ENCODE measurements at regions not wholly inside any gene's neighbourhood (a gene's known extent, or its start where the extent isn't known, plus 50 kb on each side); places are given as distances from the start of the nearest gene placed in this dataset.

DNA sequence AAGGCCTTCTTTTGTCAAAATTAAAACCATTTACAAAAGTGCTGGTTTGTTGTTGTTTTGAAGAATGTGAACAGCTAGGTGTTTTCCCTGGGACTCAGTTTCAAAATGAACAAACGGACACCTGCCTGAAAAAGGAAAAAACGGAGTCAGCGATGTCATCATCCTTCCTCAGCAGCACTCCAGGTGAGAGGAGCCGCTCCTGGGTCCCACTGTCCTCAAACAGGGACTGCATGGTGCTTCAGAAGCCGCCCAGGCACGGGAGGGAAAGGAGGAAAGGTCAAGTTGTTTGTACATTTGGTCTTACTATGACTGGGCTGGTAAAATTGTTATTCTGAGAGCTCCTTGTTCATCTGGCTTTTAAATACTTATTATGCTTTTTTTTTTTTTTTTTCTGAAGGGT is 69.0 kb upstream of the ZSWIM6 start:
- in situ Hi-C loops (cut with HindIII; ENCODE audit: low sequenced_read_pairs), result no loop called here

DNA sequence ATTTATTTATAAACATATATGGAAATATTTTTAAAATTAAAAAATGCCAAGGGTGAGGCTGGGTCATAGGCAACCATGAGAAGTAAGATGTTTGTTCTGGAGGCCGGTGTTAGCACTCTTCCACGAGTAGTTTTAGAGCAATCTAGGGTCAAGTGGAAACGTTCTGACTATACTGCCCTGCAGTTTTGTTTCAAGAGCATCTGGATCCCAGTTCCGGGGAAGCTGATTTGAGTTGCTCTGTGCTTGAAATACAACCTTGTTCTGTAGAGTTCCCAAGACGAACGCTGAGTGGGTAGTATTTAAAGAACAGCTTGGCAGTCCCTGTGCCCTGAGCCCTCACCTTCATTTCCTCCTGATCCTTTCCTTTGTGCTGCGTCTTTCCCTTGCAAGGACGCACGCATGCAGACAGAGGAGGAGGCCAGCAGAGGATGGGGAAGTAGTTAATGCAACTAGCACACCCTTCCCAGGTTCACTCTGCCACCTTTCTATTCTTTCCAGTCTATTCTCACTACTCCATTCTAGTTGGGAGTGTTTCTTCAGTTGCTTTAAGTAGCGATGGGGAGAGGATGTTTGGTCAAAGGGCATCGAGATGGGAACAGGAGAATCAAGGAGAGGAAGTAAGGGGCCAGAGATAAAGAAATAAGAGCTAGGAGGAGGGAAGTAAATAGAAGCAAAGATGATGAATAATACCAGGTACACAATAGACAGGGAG is 68.3 kb upstream of the ZSWIM6 start:
- in situ Hi-C loops (cut with HindIII; ENCODE audit: low sequenced_read_pairs), result no loop called here

DNA sequence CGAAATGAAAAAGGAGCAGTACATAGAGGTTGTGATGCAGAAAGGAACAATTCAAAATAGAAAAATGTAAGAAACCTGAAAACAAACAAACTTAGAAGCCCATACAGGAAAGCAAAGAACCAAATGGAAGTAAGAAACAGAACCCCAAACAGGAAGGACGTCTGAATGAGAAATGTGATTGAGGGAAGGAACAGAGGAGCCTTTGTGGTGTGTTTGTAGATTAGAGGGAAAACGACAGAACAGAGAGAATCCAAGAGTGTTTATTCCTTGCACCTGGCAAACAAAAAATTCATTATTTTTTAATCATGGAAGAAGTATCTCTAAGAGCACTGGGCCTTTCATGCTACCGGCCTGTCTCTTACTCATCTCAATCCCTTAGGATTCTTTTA is 67.8 kb upstream of the ZSWIM6 start:
- in situ Hi-C loops (cut with HindIII; ENCODE audit: low sequenced_read_pairs), result no loop called here

GRCh38 chr5:61267116-61267515 is 64.9 kb upstream of the ZSWIM6 start:
- in situ Hi-C loops (cut with HindIII; ENCODE audit: low sequenced_read_pairs), result loop anchor here (5.0 kb wide), 1 partner anchor 100 kb away; no protein-coding TSS in a partner anchor

DNA sequence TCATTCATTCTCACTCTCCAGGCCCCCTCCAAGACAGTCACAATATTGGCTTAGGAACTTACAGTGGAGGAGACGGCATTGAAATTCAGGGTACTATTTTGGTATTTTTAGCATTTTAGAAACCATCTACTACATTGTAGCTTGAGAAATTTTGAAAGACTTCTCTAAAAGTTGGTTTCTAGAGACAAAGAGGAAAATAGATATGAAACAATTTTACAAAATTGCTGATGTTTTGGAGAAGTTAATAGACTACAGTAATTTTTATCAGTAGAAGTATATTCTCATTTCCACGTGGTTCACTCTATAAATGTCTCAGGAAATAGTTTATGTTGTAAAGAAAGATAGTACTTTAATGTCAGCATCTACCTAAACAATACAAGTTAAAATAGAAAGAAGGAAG is 63.2 kb upstream of the ZSWIM6 start:
- in situ Hi-C loops (cut with HindIII; ENCODE audit: low sequenced_read_pairs), result loop anchor here (5.0 kb wide), 1 partner anchor 102 kb away; no protein-coding TSS in a partner anchor

DNA sequence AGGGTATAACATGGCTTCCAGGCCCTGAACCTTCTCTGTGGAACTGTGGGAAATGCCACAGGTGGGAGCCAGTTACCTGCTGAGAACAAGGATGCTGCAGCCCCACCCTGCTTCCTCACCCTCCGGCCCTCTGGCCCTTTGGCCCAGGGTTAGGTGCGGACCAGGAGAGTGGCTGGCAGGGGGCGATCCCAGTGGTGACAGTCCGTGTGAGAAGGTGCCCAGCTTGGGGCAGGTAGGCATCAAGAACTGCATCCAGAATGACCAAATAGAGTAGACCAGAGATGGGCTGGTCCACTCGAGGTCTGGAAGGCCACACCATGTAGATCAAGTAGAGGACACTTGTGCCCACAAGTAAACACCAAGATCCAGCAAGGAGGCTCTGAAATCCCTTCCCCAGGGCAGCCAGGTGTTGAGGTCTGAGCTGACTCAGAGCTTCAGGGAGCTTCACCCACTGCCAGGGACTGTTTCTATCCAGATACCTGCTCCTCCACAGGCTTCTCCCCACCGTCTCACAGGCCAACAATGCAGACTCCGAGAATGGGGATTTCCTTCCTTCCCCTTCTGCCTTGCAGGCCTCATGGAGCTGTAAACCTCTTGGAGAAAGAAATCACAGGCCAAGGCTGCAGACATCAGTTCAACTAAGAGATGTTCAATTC is 61.4 kb upstream of the ZSWIM6 start:
- in situ Hi-C loops (cut with HindIII; ENCODE audit: low sequenced_read_pairs), result no loop called here

DNA sequence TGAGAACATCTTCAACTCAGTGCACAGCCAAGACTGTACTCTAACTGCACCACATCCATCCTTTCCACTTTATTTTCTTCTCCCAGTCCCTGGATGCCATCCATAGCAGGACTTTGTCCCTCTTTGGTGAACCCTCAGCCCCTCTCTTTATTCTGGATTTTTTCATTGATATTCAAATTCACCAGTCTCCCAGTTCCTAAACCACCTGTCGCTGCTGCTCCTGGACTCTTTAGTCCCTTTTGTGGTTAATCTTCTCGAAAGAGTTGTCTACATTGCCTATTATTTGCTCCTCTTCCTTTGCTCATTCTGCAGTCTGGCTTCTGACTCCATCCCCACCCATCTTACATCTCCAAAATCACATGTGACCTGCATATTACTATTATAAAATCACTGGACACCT is 59.4 kb upstream of the ZSWIM6 start:
- in situ Hi-C loops (cut with HindIII; ENCODE audit: low sequenced_read_pairs), result no loop called here

DNA sequence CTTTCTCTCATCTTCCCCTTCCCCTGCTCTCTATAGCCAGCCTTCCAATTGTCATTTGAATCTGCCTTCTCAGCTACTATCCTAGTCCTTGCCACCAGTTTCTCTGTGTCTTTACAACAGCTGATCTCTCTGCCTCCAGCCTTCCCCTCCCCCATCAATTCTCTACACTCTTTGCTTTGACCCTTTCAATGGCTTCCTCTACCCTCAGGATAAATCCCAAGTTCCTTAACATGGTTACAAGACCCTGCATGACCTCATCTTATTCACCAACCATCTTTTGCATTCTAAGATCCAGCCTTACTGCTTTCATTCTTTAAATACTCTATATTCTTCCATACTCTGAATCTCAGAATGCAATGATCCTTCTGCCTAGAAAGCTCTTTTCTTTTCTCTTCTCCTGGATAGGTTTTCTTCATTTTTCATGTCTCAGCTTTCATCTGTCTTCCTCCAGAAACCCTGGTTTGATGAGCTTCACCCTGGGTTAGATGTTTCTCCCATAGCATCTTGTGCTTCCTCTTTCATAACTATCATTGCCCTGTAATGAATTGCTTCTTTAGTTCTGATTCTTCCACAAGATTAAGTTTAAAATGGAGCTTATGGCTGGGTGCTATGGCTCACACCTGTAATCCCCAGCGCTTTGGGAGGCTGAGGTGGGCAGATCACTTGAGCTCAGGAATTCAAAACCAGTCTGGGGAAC is 58.6 kb upstream of the ZSWIM6 start:
- in situ Hi-C loops (cut with HindIII; ENCODE audit: low sequenced_read_pairs), result no loop called here

- in situ Hi-C loops (cut with HindIII; ENCODE audit: low sequenced_read_pairs), result no loop called here
Observed at GRCh38 chr5:61274511-61274911, 57.5 kb upstream of the ZSWIM6 start.

DNA sequence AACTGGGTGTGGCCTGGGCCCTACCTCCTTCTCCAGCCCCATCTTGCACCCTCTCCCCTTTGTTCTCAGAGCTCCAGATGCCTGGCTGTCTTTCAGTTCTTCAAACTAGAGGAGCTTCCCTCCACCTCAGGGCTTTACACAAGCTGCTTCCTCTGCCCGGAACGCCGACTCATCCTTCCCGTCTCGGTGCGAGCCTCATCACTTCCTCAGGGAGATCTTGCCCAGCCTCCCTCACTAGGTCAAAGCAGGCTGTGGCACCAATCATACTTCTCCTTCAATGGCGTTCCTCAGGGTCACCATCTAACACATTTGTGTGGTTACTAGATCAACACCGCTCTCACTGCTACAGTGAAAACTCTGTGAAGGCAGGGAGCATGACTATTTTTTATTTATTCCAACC is 56.2 kb upstream of the ZSWIM6 start:
- in situ Hi-C loops (cut with HindIII; ENCODE audit: low sequenced_read_pairs), result no loop called here

GRCh38 chr5:61277190-61277589 is 54.9 kb upstream of the ZSWIM6 start:
- in situ Hi-C loops (cut with HindIII; ENCODE audit: low sequenced_read_pairs), result no loop called here

DNA sequence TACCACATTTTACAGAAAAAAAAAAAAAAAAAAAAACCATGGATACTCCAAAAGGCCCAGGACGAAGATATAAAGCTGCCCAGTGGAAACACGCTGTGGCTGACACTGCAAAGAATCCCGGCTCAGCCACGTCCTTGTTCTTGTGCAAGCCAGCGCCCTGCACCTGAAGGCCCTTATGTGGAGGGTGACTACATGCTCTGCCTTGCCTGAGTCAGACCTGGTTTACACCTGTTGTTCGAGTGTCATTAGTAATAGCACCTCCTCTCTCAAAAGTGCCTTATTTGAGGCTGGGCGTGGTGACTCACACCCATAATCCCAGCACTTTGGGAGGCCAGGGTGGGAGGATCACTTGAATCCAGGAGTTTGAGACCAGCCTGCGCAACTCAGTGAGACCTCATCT is 54.3 kb upstream of the ZSWIM6 start:
- in situ Hi-C loops (cut with HindIII; ENCODE audit: low sequenced_read_pairs), result no loop called here

DNA sequence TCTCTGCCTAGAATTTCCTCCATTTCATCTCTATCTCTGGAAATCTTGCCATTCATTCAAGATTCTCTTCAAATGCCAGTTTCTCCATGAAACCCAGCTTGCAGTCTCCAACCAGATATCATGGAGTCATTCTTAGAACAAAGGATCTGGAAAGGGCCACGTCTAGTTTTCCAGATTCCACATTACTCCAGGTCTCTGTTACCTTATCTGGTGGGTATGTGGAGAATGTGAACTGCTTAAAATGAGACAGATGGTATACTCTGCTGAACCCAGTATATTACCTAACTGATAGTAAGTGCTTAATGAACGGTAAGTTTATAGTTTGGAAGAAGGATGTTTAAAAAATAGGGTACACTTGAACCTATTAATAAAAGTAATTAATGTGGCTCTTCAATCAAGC is 52.3 kb upstream of the ZSWIM6 start:
- in situ Hi-C loops (cut with HindIII; ENCODE audit: low sequenced_read_pairs), result no loop called here

GRCh38 chr5:61280205-61280604 is 51.9 kb upstream of the ZSWIM6 start:
- in situ Hi-C loops (cut with HindIII; ENCODE audit: low sequenced_read_pairs), result no loop called here

DNA sequence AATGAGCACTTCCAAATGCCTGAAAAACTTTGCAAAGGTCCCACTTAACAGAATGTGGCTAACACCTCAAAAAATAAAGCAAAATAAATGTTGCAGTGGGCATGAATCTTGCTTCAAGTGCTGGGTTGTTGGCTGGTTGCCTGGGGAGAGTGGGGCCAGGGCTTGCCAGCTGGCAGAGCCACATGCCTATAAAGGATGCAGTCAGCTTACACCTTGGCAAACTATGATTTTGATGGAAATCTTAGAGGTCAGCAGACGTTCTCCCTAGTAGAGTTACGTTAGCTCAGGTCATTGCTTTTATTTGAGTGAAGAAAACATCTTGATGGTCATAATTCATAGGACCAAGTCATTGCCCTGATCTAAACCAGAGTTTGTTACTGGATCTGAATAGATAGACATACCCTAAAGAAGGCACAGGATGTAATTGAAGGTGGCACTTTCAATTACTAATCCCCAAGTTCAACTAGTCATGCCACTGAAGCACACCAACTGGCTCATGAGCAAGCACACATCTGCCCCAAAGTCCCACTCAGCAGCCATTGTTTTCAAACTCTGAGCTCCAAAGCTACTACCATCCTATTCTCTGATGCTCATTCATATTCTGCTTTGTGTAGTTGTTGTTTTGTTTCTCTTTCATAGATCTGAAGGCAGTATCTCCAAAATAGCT is 51.2 kb upstream of the ZSWIM6 start:
- in situ Hi-C loops (cut with HindIII; ENCODE audit: low sequenced_read_pairs), result no loop called here

DNA sequence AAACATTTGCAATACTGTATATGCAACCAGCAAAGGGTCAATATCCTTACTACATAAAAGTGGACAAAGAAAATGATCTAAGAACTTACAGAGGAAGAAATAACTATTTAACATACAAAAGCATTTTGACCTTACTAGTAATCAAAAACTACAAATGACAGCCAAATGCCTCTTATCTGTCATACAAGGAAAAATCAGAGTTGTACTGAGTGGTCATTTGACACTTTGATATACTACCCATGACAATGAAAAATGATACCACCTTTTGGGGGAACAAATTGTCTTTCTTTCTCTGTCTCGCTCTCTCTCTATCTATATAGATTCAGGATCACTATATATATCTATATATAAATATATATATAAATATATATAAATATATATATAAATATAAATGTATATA is 50.4 kb upstream of the ZSWIM6 start:
- in situ Hi-C loops (cut with HindIII; ENCODE audit: low sequenced_read_pairs), result no loop called here

Measured in endothelial cell of hepatic sinusoid (primary cell).